ENCODE measurements at regions not wholly inside any gene's neighbourhood (a gene's known extent, or its start where the extent isn't known, plus 50 kb on each side); places are given as distances from the start of the nearest gene placed in this dataset.
"Not testable (repeated sequence)": the region's sequence is repeated elsewhere in the genome, so short reads cannot be mapped to it uniquely, and the experiment has no call there.

DNA sequence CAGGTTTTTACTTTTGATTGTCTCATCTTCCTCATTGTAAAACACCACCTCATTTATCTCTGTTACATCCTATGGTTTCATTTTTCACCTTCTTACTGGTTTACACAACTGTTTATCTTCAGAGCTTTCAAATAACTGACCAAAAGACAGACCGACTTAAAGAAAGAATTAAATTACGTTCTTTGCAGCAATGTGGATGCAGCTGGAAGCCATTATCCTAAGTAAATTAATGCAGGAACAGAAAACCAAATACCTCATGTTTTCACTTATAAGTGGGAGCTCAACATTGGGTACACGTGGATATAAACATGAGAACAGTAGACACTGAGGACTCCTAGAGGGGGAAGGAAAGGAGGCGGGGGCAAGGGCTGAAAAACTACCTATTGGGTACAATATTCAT is 729.0 kb upstream of the USP15 start:
- DNase-seq, result no peak

DNA sequence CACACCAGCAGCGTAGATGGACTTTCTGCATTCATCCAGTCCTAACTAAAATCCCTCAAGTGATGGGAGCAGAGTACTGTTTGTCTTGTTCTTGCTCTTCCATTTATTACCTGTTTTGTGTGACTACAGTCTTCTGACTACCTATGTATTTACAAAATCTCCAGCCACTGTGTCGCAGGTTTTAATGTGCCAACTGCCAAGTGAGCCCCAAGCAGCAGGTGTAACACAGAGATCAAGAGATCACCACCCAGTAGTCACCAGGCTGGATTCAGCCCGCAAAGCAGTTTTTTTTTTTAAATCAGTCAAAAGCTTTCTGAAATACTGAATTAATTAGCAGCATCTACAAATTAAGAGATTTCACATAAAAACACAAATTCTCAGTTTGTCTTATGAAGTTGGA is 724.1 kb upstream of the USP15 start:
- no peak for DNase-seq

DNA sequence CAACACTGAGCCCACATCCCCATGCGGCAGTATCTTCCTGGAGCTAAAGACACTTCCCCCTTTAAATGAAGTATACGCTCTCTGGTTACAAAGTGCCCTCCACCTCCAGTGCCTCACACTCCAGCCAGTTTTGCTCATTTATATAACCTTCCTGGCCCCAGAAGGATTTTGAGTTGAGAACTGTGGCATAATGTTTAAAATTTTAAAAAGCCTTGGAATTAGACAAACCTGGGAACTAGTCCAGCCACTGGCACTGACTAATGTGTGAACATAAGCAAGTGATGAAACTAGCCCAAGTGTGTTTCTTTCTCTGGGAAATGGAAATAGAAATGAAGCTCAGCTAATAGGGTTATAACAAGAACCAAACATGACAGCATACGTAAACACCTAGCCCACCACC is 723.7 kb upstream of the USP15 start:
- DNase-seq, result no peak

DNA sequence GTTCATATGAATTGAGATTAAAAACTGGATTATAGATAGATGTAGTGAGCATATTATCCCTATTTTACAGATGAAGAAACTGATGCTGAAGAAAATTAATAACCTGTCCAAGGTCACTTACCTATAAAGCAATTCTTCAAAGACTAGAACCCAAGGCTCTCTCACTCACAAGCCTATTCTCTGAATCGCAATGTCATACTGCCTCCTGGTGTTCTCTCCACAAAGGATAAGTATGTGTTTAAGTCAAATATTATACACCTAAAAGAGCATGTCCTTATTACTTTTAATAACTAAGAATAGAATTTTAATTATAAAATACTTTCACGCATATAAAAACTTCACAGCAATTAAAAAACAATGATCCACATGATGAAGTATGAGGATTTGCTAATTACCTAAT is 721.3 kb upstream of the USP15 start:
- no peak for DNase-seq

DNA sequence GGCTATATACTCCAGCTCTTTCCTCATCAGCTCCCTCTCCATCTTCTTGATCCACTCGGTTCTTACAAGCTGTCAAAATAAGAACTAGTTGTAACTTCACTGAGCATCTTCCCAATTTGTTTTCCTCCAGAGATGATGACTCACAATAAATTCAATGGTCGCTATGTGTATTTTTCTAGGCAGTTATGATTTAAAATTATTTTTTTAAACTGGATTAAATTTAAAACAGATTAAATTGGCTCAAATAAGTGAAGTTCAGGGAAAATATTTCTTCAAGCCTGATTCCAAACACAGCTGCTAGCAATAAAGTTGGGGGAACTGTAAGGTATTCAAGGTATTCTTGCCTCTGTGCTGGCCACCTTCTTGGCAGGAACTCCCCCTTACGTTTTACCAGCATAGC is 717.7 kb upstream of the USP15 start:
- DNase-seq, result no peak

DNA sequence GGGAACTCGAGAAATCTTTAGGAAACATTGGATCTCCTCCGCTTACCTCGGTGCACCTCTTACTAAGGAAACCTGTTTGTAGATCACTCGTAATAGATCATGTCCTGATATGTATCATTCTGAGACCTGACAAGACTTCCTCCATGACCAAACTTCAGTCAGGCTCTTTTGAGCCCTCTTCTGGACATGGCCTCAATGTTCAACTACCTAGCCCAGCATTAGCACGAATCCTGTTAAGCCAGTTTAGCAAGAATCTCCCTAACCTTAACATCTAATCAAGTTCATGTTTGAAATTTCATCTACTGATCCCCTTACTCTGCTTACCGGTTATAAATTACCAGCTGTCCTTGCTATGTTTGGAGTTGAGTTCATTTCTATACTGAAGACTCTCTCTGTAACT is 713.9 kb upstream of the USP15 start:
- DNase-seq, result no peak

DNA sequence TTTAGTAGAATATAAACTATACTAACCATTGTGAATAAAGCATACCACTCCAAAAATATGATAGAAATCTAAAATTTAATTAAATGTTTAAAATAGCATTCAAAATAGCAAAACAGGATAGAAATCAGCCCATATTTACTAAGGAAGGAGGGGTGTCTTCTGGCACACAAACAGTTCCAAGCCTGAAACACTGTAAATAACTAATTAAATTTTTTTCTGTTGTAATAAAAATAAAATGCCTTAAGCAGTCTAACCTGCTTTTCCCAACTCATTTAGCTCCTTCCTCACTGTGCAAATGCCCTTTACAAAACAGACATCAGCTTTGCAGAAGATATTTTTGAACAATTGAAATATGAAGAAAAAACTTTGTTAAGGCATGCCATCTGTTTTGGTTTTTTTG is 707.1 kb upstream of the USP15 start:
- DNase-seq, result no peak

DNA sequence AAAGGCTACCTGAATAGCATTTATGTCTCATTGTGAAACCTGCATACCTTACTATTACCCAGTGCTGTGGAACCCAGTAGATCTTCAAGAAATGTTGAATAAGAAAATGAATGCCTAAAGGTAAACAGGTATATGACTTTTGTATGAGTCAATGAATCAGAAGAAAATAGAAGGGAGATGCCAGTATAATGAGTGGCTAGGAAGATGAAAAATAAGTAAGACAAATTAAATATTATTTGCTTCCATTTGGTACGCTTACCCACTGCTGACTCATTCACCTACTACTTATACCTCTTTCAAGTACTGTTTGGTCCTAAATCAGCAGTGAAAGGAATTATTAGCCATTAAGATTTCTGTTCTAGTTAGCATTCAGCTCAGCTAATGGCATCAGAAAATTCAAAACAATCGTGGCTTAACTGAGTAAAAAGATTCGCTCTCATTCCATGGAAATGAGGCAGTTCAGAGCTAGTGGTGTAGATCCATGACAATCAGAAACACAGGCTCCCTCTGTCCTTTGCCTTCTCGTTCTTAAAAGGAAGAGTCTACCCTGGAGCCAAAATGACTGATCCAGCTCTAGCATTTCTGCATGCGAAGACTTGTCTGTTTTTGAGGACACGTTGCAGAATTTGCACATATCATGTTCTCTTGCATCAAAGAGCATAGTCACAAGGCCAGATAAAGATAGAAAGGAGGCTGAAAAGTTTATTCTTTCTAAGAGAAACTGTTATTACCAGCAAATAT is 705.8 kb upstream of the USP15 start:
- DNase-seq, result no peak

DNA sequence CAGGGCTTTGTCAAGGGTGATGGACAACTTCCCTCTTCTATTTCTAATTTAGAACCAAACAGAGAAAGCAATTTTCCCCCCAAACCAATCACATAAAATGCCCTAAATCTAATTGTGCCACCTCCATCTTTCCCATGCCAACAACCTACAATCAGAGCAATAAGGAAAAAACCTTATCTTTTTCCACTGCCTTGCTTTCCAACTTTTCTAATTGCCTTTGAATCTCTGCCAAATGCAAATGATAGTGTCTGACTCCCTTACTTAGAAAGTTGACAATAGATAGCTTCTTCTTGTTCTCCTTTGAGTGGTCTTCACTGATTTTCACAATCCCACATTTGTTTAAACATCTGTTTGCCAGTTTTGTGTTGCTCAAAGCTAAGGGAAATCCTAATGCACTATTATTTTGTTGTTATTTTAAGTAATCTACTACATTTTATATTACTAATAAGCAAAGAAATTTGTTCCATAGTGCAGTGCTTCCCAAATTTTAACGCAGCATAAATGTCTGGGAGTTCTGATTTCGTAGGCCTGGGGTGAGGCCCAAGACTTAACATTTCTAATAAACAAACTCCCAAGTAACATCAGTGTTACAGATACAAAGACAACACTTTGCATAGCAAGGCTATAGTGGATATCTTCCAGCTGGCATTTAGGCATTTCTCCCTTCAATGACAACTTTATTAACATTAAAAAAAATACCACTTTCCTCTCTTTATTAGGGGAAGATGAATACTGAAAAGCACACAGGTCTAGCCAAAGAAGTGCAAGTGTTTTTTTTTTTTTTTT is 696.3 kb upstream of the USP15 start:
- no peak for DNase-seq

DNA sequence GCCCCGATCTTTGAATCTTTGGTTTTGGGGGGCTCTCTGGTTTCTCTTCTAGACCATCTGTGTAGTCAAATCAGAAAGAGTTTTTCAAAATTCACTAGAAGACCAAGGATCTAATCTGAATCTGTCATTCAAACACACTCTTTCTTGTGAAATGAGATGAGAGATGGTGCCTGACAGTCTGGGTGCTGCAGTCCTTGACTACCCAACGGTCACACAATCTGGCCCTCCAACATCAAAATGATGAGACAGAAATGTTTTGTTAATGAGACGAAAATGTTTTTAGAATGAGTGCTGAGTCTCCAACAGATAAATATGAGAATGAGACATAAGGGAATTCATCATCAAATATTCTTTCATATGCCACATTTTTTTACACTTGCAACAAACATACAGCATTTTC is 695.7 kb upstream of the USP15 start:
- no peak for DNase-seq

DNA sequence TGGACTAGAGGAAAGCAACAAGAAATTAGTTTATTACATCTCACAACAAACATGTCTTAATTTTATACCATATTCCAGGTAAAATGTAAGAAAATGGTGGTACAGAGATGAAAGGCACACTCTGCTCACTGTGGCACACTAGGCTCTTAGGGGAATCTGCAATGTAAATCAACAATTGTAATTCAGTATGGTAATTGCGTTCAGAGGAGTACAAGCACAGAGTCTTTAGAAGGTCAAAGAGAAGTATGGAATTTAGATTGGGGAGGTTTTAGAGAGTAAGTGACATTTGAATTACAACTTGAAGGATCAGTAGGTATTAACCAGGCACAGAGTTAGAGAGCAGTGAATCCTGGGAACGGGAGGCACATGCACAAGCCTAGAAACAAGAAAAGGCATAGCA is 694.0 kb upstream of the USP15 start:
- DNase-seq, result no peak

DNA sequence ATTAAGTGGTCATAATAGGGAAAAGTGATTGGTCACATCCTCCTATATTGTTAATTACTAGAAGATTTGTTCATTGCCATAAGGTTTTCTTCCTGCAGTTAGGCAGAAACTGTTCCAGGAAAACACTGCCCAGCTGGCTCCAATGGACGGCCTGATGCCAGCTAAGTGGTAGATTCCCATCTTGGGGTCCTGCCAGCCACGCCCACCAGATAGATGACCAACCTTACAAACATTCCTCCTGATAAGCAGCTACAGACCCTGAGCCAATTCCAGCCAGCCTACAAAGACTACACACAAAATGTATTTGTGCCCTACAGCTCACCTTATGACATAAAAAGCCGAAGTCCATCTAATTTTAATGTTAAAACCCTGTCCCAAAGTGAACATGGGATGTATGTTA is 685.9 kb upstream of the USP15 start:
- DNase-seq, result no peak

DNA sequence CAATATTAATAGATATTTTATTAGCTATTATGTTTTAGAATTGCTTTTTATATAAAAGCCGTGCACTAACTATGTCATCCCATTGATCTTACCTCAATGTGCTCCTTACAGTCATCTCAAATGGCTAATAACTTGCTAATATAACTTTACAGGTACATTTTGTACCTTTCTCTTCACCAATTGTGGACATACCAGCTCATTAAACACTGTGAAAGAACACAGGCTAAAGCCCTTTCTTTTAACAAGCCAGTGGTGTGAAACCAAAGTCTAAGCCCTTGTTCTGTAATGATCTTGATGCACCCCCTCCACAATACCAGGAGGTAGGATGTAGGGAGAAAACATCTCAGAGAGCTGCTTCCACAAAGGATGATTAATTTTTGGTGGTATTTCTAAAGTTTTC is 675.3 kb upstream of the USP15 start:
- no peak for DNase-seq

DNA sequence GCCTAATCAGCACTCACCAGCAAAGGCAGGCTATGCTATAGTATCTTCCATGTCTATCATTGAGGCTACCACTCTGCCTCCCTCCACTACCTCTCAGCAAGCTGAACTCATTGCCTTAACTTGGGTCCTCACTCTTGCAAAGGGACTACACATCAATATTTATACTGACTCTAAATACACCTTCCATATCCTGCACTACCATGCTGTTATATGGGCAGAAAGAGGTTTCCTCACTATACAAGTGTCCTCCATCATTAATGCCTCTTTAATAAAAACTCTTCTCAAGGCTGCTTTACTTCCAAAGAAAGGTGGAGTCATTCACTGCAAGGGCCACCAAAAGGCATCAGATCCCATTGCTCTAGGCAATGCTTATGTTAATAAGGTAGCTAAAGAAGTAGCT is 669.3 kb upstream of the USP15 start:
- not testable (repeated sequence) for DNase-seq

DNA sequence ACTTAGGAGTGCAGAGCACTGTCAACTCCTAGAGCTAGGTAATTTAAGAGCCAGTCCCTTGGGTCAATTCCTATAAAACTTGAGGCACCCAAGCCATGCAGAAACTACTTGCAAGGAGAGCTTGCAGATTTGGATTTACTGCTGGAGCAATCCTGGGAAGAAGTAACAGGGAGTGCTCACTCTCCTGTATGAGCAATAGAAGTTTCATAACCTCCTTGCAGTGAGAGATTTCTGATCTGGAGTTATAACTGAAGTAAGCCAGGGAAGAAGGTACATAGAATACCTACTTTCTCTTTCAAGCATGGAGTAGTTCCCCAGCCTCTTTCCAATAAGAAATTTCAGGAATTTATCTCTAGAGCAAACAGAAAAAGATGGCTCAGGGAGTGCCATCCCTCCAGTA is 650.1 kb upstream of the USP15 start:
- no peak for DNase-seq

DNA sequence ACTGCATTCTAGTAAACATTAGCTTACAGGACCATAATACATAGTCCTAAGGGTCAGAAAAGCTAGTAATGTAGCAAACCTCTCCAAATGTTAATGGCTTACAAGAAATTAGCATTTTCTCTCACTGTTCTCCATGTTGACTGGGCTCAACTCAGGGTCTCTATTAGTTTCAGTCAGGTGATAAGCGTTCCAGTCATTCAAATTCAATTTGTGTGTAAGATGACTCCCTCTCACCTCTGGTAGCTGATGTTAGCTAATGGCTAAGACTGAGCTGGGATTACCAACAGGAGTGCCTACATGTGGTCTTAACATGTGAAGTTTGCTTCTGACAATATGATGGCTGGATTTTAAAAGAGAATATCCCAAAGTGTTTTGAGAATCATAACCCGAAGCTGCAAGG is 630.5 kb upstream of the USP15 start:
- DNase-seq, result no peak

DNA sequence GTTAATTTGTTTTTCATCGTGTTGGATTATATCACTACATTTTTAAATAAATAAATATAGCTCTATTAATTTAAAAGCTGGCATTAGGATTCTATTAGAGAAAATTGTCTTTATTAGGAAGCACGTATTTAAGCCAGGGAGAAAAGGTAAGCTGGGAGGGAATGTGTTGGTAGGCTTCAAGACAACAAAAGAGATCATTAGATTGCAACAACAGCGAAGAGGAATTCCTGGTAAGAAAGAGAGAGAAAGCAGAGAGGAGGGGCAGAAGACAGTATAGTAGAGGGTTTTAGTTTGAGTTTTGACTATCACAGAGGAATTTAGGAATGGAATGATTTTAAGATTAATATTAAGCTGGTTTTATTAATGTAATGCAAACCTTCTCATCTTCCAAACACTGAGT is 613.6 kb upstream of the USP15 start:
- DNase-seq, result no peak

DNA sequence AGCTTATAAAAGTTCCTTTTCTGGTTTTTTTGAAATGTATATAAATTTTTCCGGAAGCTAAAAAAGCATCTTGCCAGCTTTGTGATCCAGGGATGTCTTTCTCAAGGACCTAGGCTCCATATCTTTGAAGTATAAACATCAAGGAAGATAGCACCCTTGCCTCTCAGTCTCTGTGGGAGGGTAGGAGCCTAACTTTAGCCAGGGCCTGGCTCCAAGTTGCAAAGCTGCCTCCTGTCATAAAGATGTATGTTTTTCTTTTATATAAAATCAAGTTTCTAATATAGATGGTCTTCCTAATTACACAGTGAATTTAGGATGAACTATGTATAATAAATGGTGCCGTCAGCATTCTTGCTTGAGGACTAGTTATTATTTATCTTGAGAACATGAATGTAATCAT is 612.6 kb upstream of the USP15 start:
- no peak for DNase-seq

DNA sequence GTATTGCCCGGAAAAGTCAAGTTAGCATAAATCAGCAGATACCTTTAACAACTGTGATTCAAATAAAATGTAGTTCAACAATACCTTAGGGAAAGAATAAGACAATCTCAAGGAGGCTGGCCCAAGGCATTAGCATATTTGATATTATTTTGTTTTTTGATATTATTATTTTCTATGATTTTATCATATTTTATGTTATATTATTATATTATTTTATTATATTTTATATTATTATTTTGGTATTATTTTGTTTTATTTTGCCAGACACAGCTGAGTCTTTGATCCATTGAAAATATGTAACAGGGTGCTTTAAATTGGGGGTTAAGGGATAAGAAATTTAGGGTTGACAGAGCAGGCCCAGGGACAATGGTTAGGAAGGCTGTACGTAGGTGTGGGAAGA is 607.9 kb upstream of the USP15 start:
- no peak for DNase-seq

DNA sequence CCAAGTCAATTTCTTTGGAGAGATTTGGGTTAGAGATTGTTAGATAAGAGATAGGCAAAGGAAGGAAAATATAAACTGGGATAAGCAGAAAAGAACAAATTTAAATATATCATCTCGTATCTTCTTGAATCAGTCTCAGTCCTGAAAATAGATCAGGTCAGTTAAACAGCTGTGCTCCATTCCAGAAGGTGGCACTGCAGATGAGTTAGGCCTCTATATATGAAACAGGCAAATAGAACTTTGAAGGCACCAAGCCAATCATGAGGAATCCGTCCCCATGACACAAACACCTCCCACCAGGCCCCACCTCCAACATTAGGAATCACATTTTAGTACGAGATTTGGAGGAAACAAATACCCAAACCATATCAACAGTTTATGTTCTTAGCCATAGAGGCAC is 605.5 kb upstream of the USP15 start:
- DNase-seq, result no peak

DNA sequence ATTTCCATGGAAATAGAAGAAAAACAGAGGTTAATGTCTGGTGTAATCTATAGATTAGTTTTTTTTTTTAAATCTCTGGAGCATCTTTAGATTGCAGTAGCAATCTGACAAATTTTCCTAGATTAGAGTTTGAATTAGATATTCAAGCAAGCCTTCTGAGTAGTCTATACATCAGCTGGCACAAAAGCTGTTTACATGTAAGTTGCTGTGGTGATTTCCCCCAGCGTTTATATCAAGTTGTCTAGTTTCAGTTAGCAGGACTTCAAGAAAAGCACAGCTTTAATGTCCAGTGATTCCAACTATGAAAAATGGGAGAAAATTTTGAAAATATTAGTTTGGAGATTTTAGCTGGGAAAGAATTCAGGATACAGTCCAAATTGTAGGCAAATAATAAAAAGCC is 605.0 kb upstream of the USP15 start:
- no peak for DNase-seq

DNA sequence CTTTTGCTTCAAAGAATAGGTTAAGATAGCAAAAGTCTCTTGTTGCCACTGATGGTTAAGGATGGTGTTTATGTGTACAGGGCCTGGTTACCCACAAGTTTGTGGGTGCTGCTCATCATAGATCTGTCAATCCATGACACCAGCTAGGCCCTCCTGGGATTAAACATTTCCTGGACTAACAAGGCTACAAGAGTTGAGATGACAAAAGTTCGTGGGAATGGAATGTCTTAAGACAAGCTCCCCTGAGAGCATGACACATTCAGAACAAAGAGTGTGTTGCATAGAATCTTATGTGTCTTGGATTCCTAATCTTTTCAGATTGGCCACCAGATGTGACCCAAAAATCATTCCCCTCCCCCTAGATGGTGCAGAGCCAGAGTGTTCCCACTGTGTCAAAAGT is 592.5 kb upstream of the USP15 start:
- DNase-seq, result no peak

DNA sequence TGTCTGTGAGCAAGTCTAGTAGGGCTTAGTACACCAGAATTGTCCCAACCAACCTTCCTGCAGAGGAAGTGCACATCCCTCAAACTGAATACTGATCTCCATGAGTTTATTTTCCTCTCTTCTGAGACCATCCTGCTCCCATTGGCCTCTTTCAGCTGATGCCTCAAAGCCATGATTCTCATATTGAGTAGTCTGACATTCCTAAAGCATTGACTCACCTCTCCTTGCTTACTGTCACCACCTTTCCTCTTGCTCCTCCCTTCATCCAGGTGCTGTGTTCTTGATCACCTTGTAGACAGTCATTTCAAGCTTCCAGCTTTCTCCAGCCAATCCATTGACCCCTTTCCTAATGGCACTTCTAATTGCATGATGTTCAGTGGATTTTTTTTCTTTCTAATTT is 583.7 kb upstream of the USP15 start:
- DNase-seq, result no peak

DNA sequence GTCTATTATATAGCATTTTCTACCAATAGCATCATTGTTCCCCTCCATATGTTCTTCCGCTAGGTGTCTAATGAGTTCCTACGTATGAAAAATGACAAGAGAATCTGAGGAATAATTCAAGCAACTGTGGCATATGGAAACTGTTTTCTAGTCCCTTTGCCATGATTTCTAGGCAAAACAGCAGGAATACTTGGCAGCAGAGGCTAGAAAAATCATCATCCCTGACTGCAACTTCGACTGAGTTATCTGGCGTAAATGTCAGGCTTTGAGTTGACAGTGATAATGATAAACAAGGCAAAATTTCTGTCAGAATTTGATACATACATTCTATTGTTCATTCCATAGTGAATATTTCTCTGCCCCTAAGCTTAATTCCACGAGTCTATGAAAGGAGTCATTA is 572.8 kb upstream of the USP15 start:
- DNase-seq, result no peak

DNA sequence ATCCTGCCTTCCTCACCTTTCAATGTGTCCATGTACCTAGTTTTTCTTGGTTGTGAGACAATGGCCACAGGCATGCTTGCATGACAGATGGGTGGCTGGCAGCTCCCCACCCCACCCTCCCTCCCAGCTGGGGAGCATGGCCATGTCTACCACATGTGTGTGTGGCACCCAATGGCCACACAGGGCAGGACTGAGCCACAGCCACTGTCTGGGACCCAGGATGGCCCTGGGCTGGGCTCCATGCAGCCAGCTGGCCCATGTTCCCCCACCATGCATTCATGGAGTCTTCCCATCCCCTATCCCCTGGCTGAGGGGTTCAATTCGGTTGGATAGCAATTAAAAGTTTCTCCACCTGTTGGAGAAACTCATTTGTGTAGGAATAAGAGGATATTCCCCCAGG is 566.0 kb upstream of the USP15 start:
- no peak for DNase-seq
